ENCODE measurements at regions not wholly inside any gene's neighbourhood (a gene's known extent, or its start where the extent isn't known, plus 50 kb on each side); places are given as distances from the start of the nearest gene placed in this dataset.

GRCh38 chr13:44074611-44075010 is 194.9 kb downstream of the LACC1 start:
- no peak for TF ChIP-seq CTCF (conservative IDR thresholded peaks at IDR 0.05; ENCODE audit: low read depth, low read length)
- no peak overlapping the region for H3K4me3 ChIP-seq (ENCODE audit: low read depth, low read length)
- no peak for DNase-seq (ENCODE audit: low read depth)

- no peak for TF ChIP-seq CTCF (conservative IDR thresholded peaks at IDR 0.05; ENCODE audit: low read depth, low read length)
- DNase-seq (ENCODE audit: low read depth) = peak; percentile 16
These were observed 195.4 kb downstream of the LACC1 start for GRCh38 chr13:44075113-44075512.

GRCh38 chr13:44078806-44079376 is 199.2 kb downstream of the LACC1 start:
- no peak for DNase-seq (ENCODE audit: low read depth)
- TF ChIP-seq CTCF (conservative IDR thresholded peaks at IDR 0.05; ENCODE audit: low read depth, low read length) = no peak
- H3K4me3 ChIP-seq (ENCODE audit: low read depth, low read length) = no peak overlapping the region

More at GRCh38 chr13:44075113-44075512, 195.4 kb downstream of the LACC1 start:
- H3K4me3 ChIP-seq (ENCODE audit: low read depth, low read length) = no peak overlapping the region

- no peak for DNase-seq (ENCODE audit: low read depth)
- TF ChIP-seq CTCF (conservative IDR thresholded peaks at IDR 0.05; ENCODE audit: low read depth, low read length) = no peak
- H3K4me3 ChIP-seq (ENCODE audit: low read depth, low read length) = no peak overlapping the region
These were observed 199.9 kb downstream of the LACC1 start for GRCh38 chr13:44079413-44080205.

GRCh38 chr13:44084146-44084545 is 204.4 kb downstream of the LACC1 start:
- no peak for TF ChIP-seq CTCF (conservative IDR thresholded peaks at IDR 0.05; ENCODE audit: low read depth, low read length)
- no peak for DNase-seq (ENCODE audit: low read depth)
- no peak overlapping the region for H3K4me3 ChIP-seq (ENCODE audit: low read depth, low read length)

GRCh38 chr13:44086389-44086788 is 206.7 kb downstream of the LACC1 start:
- H3K4me3 ChIP-seq (ENCODE audit: low read depth, low read length) = no peak overlapping the region
- no peak for DNase-seq (ENCODE audit: low read depth)
- no peak for TF ChIP-seq CTCF (conservative IDR thresholded peaks at IDR 0.05; ENCODE audit: low read depth, low read length)

- TF ChIP-seq CTCF (conservative IDR thresholded peaks at IDR 0.05; ENCODE audit: low read depth, low read length) = no peak
- H3K4me3 ChIP-seq (ENCODE audit: low read depth, low read length) = no peak overlapping the region
- no peak for DNase-seq (ENCODE audit: low read depth)
These were observed 208.7 kb downstream of the LACC1 start for GRCh38 chr13:44088411-44088810.
